CD4-positive, alpha-beta T cell treated with Interleukin-12 subunit alpha and Interleukin-12 subunit beta, for 1 hour (primary cell): ENCODE measurements at regions not wholly inside any gene's neighbourhood (a gene's known extent, or its start where the extent isn't known, plus 50 kb on each side); places are given as distances from the start of the nearest gene placed in this dataset.
"Not testable (repeated sequence)": the region's sequence is repeated elsewhere in the genome, so short reads cannot be mapped to it uniquely, and the experiment has no call there.

Source experiments
- DNase-seq: peaks from one replicate; pipeline ENCODE4 v3.0.0-alpha.2; 2020

DNA sequence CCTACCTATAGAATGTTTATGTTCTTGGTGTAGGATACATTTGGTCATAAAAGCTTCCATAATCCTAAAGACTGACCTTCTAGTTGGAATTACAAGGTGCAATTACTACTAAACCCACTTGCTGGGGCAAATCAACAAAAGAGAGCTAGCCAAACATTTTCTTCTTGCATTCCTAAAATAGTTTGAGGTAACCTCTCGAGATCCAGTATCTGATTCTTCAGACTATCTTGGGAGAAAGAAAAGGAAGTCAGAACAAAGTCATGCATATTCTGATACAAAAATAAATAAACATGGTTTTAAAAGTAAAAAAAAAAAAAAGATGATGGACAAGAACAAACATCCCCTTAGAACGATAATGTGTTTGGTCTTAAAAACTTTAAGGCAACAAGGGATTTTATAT lies 294.2 kb upstream of the RSPO3 start:
- DNase-seq = no peak

DNA sequence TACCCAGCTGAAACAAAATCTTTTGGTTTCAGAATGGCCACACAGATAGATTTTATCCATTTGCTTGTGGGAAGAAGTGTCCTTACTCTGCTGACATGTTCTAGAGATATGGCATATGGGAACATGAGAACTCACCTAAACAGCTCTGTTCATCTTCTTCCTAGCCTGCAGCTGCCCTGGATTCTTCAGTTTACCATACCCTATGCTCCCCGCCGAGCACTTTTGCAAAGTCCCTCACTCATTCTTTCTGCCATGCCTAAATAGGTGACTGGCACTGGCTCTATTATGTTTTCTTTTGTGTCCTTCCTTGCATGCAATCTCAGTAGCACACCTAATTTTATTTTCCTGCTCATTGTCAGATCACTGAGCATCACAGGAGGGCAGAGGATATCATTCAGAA lies 293.7 kb upstream of the RSPO3 start:
- no peak for DNase-seq

DNA sequence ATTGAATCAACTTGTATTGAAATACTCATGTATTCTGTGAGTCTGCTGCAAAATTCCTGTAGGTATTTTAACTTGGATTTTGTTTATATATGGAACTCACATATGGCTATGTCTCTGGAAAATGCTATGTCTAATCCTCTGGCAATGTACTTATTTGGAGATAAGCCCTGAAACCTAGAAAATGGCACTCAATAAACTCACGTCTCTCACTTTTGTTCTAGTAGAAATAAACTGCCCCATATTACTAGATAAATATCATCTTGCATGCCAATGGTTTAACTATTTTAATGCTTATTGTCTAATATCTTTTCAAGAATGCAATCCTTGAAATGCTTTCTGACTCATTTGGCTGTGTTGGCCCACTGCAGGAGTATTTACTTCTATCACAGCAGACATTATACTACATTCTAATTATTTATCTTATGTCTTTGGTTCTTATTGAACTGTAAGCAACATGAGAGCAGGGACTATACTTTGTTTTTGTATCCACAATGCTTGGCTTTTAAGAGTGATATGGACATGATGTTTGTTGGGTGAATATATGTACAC lies 292.2 kb upstream of the RSPO3 start:
- no peak for DNase-seq

DNA sequence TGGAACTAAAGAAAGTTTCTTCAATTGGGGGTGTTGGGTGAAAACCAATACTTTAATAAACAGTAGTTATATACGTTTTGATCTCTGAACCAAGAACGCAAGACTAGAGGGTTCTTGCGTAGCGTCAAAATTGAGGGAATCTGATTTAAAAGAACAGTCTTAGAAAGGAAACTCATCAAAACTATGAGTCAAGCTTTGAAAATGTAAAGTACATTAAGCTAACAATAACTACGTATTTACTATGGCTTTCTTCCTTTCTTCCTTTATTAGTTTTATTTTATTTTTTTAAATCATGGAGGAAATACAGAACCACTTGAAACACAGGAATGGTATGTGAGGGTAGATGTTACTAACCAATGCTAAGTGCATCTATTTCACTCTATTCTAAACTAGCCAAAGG lies 287.0 kb upstream of the RSPO3 start:
- no peak for DNase-seq

DNA sequence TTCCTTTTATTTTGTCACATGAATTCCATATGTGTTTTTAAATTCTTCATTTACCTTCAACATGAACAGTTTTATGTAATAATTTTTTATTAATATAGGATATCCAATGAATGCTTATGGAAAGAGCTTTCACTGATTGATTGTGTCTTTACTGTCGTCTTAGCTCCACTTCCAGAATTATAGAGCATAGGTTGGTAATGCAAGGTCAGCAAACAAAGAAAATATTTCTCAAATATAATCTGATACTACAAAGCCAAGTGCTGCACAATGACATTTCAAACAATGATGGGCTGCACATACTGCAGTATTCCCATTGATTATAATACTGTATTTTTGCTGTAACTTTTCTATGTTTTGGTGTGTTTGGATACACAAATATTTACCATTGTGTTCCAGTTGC lies 275.7 kb upstream of the RSPO3 start:
- no peak for DNase-seq

DNA sequence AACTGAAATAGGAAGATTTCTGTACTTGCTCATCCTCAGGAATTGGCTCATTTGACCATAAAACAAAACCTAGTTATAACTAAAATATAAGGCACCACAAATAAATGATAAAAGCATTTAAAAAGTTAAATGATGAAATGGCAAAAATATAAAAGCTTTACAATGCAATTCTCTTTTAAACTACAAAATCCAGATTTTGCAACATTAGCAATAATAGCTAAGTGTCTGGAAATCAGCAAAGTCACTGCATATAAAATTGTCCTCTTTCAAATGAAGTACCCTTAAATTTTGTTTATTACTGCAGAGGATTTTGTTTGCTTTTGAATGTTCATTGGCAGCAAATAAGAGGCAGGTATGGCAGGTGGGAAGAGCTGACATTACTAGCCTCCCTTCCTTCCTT lies 270.4 kb upstream of the RSPO3 start:
- no peak for DNase-seq

DNA sequence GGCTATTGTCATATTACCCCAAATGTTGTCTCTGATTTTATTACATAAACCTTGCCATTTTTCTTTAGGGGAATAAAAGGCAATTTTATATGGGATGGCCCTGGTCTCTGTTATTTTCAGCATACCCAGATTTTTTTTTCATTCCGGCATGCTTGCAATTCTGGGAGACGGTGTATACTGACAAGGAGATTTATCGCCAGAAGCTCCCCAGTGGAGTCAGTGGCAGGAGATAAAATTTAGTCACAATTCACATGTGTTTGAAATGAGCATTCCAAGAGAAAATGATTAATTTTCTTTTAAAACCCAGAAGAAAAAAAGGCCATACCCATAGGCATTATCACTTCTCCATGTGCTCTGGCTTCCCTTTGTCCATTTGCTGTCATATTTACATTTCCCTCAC lies 250.8 kb upstream of the RSPO3 start:
- no peak for DNase-seq

DNA sequence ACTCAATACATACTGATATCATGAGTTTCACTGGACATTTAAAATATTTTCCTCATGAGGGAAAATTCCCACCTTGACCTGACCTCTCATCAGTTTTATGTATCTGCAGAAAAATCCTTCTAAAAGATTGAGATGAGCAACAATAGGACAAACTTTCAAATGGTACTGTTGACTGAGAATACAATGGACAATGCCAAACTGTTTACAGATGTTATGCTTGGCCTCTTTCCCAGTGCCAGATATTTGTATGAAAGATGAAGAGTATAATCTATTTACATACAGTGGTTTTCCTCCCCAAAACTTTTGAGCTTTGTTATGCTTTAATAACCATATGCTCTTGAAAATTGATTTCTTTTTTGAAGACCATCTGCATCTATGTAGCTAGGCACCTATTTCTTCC lies 245.1 kb upstream of the RSPO3 start:
- no peak for DNase-seq

DNA sequence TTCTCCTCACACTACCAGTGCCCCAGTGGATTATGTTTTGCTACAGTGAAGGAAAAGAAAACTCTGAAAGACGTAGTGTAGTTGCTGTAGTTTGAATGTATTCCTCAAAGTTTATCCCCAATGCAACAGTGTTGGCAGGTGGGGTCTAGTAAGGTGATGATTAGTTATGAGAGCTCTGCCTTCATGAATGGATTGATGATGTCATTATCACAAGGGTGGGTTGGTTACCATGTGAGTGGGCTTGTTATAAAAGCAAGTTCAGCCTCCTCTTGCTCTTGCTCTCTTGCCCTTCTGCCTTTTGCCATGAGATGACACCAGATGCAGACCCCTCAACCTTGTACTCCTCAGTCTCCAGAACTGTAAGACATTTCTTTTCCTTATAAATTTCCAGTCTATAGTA lies 244.7 kb upstream of the RSPO3 start:
- no peak for DNase-seq

DNA sequence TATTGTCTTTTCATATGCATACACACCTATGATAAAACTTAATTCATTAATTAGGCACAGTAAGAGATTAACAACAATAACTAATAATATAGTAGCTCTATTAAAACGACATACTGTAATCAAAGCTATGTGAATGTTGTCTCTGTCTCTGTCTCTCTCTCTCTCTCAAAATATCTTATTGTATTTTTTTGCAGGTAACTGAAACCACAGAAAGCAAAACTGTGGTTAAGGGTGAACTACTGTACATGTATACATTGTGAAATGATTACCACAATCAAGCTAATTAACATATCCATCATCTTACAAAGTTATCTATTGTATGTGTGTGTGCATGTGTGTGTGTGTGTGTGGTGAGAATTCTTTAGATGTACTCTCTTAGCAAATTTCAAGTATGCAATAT lies 242.0 kb upstream of the RSPO3 start:
- DNase-seq = no peak

DNA sequence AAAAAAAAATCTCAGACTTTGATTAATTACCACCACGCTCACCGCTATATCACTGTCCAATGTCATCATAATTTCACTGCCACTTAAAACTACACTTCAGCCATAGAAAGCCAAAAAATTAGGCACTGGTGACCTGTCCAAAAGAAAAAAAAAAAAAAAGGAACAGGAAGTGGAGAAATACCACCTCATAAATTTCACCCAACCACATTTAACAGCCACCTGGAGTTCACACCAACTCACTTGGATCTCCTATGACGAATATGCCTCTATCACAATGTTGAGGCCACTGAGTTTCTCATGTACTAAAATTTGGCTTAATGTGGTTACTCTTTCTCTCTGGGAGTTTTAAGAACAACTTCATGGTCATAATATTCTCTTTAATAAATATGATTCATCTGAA lies 237.5 kb upstream of the RSPO3 start:
- no peak for DNase-seq

DNA sequence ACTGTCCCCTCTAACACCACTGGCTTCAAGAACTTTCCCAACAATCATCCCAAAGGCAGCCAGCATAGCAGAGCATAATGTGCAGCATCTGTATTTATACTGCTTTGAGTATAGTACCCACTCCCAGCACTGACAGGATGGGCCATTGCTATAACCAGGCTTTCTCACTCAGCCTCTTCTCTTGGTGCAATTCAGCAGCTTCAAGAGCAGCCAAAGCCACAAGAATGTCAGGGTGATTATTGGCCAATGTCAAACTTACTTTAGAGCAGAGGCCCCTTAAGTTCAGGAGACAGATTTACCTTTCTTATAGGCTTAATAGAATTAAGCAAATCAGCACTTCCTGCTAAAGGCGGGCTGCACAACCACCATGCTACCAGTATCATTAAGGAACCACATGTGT lies 232.4 kb upstream of the RSPO3 start:
- DNase-seq = no peak

DNA sequence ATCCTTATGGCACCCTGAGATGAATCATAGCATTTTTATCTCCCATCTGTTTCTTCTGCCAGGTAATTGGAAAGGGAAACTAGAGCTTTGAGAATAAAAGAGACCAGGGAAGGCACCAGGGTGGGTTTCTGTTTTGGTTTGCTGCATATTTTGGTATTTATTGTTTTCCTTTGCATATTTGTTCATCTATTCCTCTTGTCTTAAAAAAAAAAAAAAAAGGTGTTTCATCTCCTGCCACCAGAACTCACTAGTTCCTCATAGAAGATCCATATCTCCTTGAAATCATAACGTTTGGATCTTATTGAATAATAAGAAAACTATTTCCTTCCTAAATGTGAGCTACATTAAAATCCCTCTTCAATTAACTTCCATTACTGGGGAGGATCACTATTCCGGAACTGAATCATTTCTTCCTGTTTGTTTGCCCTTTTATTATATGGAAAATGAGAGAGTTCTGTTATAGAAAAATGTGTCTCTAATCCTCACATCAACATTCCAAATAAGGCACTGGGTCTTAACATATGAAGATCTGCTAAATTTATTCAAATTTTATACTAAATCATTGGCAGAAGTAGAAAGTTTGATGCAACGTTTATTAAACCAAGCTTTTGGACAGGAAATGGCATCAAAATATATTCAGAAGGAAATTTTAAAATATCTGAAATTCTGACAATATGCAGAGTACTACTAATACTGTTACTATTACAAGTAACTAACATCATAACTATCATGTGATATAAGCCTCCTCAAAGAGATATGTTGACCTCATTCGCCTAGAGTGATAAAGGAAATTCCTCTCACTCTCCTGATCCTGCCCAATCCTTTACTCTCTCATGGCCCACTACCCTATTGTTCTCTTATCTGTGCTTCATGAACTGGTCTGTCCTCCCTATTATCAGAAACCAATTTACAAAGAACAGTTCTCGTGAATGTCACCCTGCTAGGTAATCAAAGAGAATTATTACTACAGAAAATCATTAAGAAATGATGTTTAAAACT lies 229.4 kb upstream of the RSPO3 start:
- no peak for DNase-seq

DNA sequence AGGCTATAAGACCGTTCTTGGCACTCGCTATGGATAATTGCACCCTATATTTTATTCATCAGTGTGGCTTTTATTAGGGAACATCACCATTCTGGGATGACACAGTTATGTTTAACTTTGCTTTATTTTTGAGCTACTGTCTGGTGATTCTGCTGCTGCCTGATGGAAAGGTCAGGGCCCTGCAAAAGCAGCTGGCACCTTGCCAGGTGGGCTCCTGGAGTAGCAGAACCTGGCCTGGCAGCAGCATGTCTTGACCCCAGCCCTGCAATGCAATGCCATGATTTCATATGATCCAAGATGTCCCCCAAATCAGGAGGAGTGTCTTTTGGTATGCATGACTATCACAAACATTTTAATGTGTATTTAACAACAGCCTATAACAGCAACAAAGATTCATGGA lies 228.4 kb upstream of the RSPO3 start:
- DNase-seq = no peak

DNA sequence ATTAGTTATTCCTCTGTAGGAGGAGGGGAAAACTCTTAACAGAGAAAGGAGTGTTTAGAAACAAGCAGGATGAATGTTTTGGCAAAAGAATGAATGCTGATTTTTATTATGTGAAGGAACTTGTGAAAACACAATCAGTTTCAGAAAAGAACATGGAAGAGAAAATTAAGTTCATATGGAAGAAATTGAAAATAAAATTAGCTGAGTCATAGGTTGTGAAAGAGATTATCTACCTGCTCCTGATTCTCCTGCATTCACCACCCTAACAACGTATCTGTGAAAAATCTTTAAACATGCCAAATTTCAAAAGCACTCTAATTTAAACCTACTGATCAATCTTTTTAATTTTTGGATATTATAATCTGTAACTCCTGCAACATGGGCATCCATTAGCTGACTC lies 227.3 kb upstream of the RSPO3 start:
- no peak for DNase-seq

DNA sequence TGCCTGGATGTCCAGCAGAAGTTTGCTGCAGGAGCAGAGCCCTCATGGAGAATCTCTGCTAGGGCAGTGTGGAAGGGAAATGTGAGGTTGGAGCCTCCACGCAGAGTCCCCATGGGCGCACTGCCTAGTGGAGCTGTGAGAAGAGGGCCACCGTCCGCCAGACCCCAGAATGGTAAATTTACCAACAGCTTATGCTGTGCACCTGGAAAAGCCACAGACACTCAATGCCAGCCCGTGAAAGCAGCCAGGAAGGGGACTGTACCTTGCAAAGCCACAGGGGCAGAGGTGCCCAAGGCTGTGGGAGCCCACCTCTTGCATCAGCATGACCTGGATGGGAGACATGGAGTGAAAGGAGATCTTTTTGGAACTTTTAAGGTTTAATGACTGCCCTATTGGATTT lies 225.6 kb upstream of the RSPO3 start:
- not testable (repeated sequence) for DNase-seq

DNA sequence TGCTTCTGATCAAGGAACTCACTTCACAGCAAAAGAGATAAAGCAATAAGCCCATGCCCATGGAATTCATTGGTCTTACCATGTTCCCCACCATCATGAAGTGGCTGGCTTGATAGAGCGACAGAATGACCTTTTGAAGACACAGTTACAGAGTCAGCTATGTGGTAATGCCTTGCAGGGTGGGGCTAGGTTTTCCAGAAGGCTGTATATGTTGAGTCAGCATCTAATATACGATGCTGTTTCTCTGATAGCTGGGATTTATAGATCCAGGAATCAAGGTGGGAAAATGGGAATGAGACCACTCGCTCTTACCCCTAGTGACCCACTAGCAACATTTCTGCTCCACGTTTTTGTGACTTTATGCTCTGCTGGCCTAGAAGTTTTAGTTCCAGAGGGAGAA lies 220.7 kb upstream of the RSPO3 start:
- no peak for DNase-seq

DNA sequence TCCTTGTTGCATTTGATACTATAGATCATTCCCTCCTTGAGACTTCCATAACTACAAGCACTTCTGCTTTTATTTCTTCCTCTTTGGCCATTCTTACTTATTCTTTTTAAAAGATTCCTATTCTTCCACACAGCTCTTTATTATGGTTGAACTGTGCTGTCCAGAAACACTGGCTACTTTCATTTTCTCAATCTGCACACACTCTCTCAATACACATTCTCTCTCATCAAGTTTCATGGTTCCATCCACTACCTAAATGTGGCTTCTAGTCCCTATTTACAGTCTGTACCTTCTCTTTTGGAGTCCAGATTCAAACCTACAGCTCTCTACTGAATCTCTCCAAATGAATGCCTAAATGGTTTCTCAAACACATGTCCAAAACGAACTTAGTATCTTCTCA lies 214.3 kb upstream of the RSPO3 start:
- DNase-seq = no peak

DNA sequence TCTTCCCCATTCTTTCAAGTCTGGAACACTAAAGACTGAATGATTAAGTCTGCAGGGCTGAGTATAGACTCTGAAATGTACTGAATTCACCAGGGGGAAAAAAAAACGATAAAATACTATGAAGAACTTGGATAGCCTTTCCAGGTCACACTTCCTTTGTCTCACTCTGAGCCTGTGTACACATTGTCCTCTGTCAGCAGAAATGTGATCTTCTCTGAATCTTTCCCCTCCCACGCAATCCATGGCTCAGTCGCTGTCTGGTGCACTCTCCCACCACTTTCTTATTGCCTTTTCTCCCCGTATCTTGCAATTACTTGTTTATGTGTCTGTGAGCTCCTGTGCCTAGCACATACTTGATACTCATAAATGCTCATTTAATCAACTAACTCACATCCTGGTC lies 212.6 kb upstream of the RSPO3 start:
- no peak for DNase-seq

DNA sequence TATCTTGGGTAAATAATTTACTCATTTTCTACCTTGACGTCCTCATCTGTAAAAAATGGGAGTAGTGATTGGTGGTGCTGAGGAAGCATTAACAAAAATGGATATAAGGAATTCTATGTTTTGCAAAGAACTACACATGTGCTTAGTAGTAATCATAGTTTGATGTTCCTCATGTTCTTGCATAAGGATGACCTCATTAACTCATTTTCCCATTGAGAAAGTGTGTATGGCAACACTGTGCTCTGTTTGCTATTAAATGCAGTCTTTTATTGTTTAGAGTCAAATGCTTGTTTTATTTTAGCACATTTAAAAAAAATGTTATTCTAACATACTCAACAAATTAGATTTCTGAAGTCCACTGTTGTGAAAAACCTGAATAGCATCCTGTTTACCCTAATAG lies 211.2 kb upstream of the RSPO3 start:
- no peak for DNase-seq

DNA sequence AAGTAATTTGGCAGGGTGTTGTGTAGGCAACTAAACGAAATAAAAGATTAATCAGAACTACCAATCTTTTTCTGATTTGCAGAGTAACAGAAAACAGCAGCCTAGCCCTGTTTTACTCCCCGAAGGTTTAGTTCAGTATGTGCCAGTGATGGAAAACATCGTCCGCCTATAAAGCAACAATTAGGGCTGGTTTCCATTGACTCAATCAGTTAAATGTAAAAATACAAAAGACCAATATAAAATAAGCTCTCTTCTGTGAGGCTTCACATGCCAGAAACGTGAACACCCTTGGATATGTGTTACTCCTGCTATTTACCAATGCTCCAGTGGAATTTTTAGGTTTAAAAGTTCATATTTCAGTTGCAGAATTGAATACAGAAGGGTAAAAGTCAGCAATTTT lies 210.5 kb upstream of the RSPO3 start:
- no peak for DNase-seq

DNA sequence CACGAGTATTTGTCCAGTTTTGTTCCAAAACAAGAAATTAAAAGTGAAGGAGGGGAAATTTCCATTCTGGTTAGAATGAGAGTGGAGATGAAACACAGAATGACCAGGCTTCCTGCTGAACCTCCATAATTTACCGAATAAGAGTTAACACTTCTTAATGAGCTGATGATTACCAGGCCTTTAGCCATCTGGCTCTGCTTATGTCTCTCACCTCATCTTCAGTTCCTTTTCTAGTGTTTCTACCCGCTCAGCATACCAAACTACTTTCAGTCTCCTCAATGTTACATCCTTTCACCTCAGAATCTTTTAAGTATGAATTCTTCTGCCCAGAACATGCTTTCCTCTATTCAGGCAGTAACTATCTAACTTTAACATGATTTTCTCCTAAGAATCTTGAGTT lies 209.0 kb upstream of the RSPO3 start:
- DNase-seq = no peak

DNA sequence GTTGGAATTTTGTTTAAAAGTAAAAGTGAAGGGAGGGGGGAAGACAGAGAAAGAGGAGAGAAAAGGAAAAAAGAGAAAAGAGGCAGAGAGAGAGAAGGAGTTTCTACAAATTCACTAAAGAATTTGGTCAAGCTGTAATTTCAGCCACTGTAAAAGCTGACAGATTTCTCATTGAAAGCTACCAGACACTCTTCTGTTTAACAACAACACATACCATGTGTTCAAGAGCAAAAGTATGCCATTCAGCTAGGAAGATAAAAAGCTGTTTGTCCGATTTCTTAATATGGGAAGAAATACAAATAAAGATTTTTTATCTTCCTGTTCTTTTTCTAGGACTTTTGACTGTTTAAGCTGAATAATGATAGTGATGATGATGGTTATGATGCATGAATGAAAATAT lies 204.8 kb upstream of the RSPO3 start:
- no peak for DNase-seq

DNA sequence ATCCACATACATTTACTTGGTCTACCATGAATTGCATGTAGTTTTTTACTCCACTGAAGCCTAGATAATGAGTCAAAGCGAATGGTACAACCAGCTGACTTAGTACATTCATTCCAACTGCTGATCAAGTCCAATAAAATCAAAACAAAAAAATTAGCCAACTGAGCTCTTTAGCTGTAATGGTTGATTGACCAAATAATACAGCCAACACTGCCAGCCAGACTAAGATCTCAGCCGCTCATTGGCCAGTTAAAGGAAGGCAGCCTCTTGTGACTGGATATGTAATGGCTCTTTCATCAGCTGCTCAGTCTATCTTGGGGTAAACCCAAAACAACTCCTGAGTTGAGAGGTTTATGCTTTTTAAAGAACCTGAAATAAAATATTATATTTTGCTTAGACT lies 204.3 kb upstream of the RSPO3 start:
- DNase-seq = no peak

DNA sequence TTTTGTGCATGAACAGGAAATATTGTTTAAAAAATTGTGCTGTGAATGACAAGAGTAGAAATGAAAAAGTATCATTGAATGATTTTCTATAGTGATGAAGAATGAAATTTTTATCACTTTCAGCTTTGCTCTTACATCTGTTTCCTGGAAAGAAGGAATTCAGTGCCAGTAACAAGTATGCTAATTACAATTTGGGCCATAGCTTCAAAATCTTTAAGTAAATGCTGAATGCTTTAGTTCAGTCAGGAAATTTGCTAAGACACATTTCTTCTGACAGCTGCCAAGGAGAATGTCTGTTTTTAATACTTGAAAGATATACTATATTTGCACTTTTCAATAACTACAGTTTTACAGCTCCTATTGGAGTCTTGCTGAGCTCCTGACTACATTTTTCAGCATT lies 203.7 kb upstream of the RSPO3 start:
- DNase-seq = no peak
